H9 (cell line): ENCODE measurements at regions not wholly inside any gene's neighbourhood (a gene's known extent, or its start where the extent isn't known, plus 50 kb on each side); places are given as distances from the start of the nearest gene placed in this dataset.

Experiments used
- DNase-seq: peaks from one replicate; pipeline ENCODE4 v3.0.0-alpha.2; 2017
- H2AFZ ChIP-seq: one replicate; pipeline ENCODE4 v1.6.1; 2013; ENCODE audit warnings: mild to moderate bottlenecking, low read length, control low read depth, moderate library complexity
- H2AK5ac ChIP-seq: 2 replicates; pipeline ENCODE4 v1.6.1; 2013; ENCODE audit warnings: low read length, control low read depth, mixed read lengths; ENCODE audit not compliant: insufficient read length
- H2BK120ac ChIP-seq: one replicate; pipeline ENCODE4 v1.6.1; 2013; ENCODE audit warnings: low read depth, mild to moderate bottlenecking, low read length, control low read depth, inconsistent platforms; ENCODE audit not compliant: poor library complexity, severe bottlenecking
- H2BK12ac ChIP-seq: 2 replicates; pipeline ENCODE4 v1.6.1; 2013; ENCODE audit warnings: low read length, control low read depth, mixed read lengths, low read depth; ENCODE audit not compliant: insufficient read length
- H2BK15ac ChIP-seq: 2 replicates; pipeline ENCODE4 v1.6.1; 2013; ENCODE audit warnings: low read depth, low read length, control low read depth
- H2BK20ac ChIP-seq: one replicate; pipeline ENCODE4 v1.6.1; 2013; ENCODE audit warnings: low read depth, mild to moderate bottlenecking, low read length, control low read depth, inconsistent platforms; ENCODE audit not compliant: poor library complexity, severe bottlenecking
- H2BK5ac ChIP-seq: 2 replicates; pipeline ENCODE4 v1.6.1; 2013; ENCODE audit warnings: low read length, control low read depth, mixed read lengths; ENCODE audit not compliant: insufficient read length
- H3K14ac ChIP-seq: 2 replicates; pipeline ENCODE4 v1.6.1; 2013; ENCODE audit warnings: low read length, control low read depth; ENCODE audit not compliant: insufficient read depth
- H3K18ac ChIP-seq: 2 replicates; pipeline ENCODE4 v1.6.1; 2013; ENCODE audit warnings: low read depth, mild to moderate bottlenecking, mixed read lengths, low read length, control low read depth; ENCODE audit not compliant: insufficient read length
- H3K23ac ChIP-seq: 2 replicates; pipeline ENCODE4 v1.6.1; 2013; ENCODE audit warnings: low read length, control low read depth, mixed read lengths, low read depth; ENCODE audit not compliant: insufficient read length
- H3K23me2 ChIP-seq: 2 replicates; pipeline ENCODE4 v1.6.1; 2013; ENCODE audit warnings: low read depth, mild to moderate bottlenecking, mixed read lengths, low read length, control low read depth; ENCODE audit not compliant: insufficient read length, poor library complexity, severe bottlenecking
- H3K27ac ChIP-seq: 2 replicates; pipeline ENCODE4 v1.5.1; 2013; ENCODE audit warnings: low read length, control low read depth, mixed read lengths, low read depth; ENCODE audit not compliant: insufficient read length
- H3K27me3 ChIP-seq: 2 replicates; pipeline ENCODE4 v1.6.1; 2013; ENCODE audit warnings: low read length, control low read depth, inconsistent platforms; ENCODE audit not compliant: insufficient read depth
- H3K4ac ChIP-seq: 2 replicates; pipeline ENCODE4 v1.6.1; 2013; ENCODE audit warnings: low read depth, mild to moderate bottlenecking, control low read depth, inconsistent platforms, low read length, moderate library complexity
- H3K4me1 ChIP-seq: 2 replicates; pipeline ENCODE4 v1.6.1; 2013; ENCODE audit warnings: low read length, control low read depth, inconsistent platforms; ENCODE audit not compliant: insufficient read depth
- H3K4me2 ChIP-seq: 2 replicates; pipeline ENCODE4 v1.6.1; 2013; ENCODE audit warnings: low read length, control low read depth, mixed read lengths; ENCODE audit not compliant: insufficient read length, insufficient read depth
- H3K56ac ChIP-seq: 2 replicates; pipeline ENCODE4 v1.6.1; 2013; ENCODE audit warnings: low read depth, mild to moderate bottlenecking, mixed read lengths, low read length, control low read depth; ENCODE audit not compliant: insufficient read length
- H3K79me1 ChIP-seq: 2 replicates; pipeline ENCODE4 v1.6.1; 2013; ENCODE audit warnings: low read depth, mild to moderate bottlenecking, moderate library complexity, low read length, control low read depth, inconsistent platforms; ENCODE audit not compliant: insufficient read depth, poor library complexity, severe bottlenecking
- H3K79me2 ChIP-seq: 2 replicates; pipeline ENCODE4 v1.6.1; 2013; ENCODE audit warnings: low read length, control low read depth, inconsistent platforms; ENCODE audit not compliant: insufficient read depth
- H3K9ac ChIP-seq: 2 replicates; pipeline ENCODE4 v1.6.1; 2013; ENCODE audit warnings: low read length, control low read depth, mixed read lengths; ENCODE audit not compliant: insufficient read length; ENCODE audit errors: extremely low read depth
- H3K9me3 ChIP-seq: one replicate; pipeline ENCODE4 v1.6.1; 2013; ENCODE audit warnings: low read depth, low read length, inconsistent platforms; ENCODE audit not compliant: control insufficient read depth
- H3T11ph ChIP-seq: one replicate; pipeline ENCODE4 v1.6.1; 2013; ENCODE audit warnings: mild to moderate bottlenecking, low read length, control low read depth, inconsistent platforms
- H4K20me1 ChIP-seq: one replicate; pipeline ENCODE4 v1.6.1; 2013; ENCODE audit not compliant: control insufficient read depth, insufficient read length, insufficient read depth
- H4K5ac ChIP-seq: 2 replicates; pipeline ENCODE4 v1.6.1; 2013; ENCODE audit warnings: low read depth, mild to moderate bottlenecking, mixed read lengths, low read length, control low read depth; ENCODE audit not compliant: insufficient read length
- H4K8ac ChIP-seq: replicated peaks from 2 replicates; pipeline ENCODE4 v1.6.1; 2013; ENCODE audit warnings: low read length, control low read depth, mixed read lengths, low read depth; ENCODE audit not compliant: insufficient read length
- H4K91ac ChIP-seq: 2 replicates; pipeline ENCODE4 v1.6.1; 2013; ENCODE audit warnings: low read depth, mild to moderate bottlenecking, moderate library complexity, mixed read lengths, low read length, control low read depth; ENCODE audit not compliant: insufficient read length
- H3K27ac Mint-ChIP-seq, 3 experiments: 2 replicates in 2 of 3; 3 replicates in 1 of 3; pipeline ENCODE4 v1.8.0; 2020 to 2021; ENCODE audit warnings: mixed read lengths in 3 of 3, mild to moderate bottlenecking in 1 of 3, moderate library complexity in 1 of 3
- H3K27me3 Mint-ChIP-seq: 2 replicates; pipeline ENCODE4 v1.8.0; 2021; ENCODE audit warnings: low read depth, mild to moderate bottlenecking, moderate library complexity, mixed read lengths
- H3K36me3 Mint-ChIP-seq, 3 experiments: 2 replicates in 2 of 3; 3 replicates in 1 of 3; pipeline ENCODE4 v1.8.0; 2020 to 2021; ENCODE audit warnings: low read depth in 3 of 3, mixed read lengths in 3 of 3; ENCODE audit not compliant: insufficient read depth in 1 of 3
- H3K4me1 Mint-ChIP-seq, 2 experiments: 2 replicates each; pipeline ENCODE4 v1.8.0; 2020; ENCODE audit warnings: mixed read lengths in 2 of 2
- H3K4me3 Mint-ChIP-seq, 2 experiments: 2 replicates in 1 of 2; 3 replicates in 1 of 2; pipeline ENCODE4 v1.8.0; 2020 to 2021; ENCODE audit warnings: mild to moderate bottlenecking in 2 of 2, mixed read lengths in 2 of 2, moderate library complexity in 1 of 2
- H3K9me3 Mint-ChIP-seq, 2 experiments: 2 replicates in 1 of 2; 3 replicates in 1 of 2; pipeline ENCODE4 v1.8.0; 2020; ENCODE audit warnings: mild to moderate bottlenecking in 2 of 2, mixed read lengths in 2 of 2, moderate library complexity in 1 of 2
- WGBS: extraction: QIAGEN DNeasy Blood & Tissue Kit; methylation state at CpG from one replicate; pipeline ENCODE4 v1.1.7; 2013; ENCODE audit warnings: missing lambda C conversion rate, low lambda C conversion rate, mixed read lengths; ENCODE audit not compliant: insufficient read length; ENCODE audit errors: extremely low coverage; 5-methylcytosine and 5-hydroxymethylcytosine counted together
- TF ChIP-seq, protein P1 (sequence below): fragments of 200-600 bp; sonication (generic); conservative IDR thresholded peaks from 3 replicates; pipeline ENCODE4 v1.8.0; 2021; ENCODE audit warnings: antibody characterized with exemption, mild to moderate bottlenecking

DNA sequence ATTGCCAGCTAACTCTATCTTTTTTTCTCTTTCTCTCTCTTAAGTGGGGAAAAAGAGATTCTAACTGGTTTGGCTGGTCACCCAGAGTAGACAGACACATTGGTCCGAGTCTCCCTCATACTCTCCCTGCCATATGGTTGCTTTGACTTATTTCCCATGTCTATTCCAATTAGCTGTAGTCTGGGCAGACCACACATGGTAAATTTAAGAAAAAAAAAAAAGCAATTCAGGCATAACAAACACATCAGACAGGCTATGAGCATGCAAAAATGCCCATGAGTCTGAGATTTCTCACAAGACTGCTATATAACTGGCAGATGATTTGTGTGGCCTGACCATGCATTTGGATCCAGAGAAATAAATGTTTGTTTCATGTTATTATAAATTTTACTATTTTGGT lies 110.2 kb upstream of the FGF10 start:
- Histone ChIP-seq H2BK20ac (no peak overlapping the region), H3K27me3 (no peaks in the 10 kb centered on the region), H2AFZ (no peak overlapping the region), H3K79me2 (no peaks in the 10 kb centered on the region), H3K79me1 (no peaks in the 10 kb centered on the region), H3K23ac (no peak overlapping the region), H3K9me3 (no peaks in the 10 kb centered on the region), H3K4me2 (no peak overlapping the region), H4K5ac (no peak overlapping the region), H2BK5ac (no peak overlapping the region), H3K9ac (no peak overlapping the region), H2BK15ac (no peak overlapping the region), H3K27ac (no peak overlapping the region), H3K14ac (no peak overlapping the region), H3T11ph (no peak overlapping the region), H2BK120ac (no peak overlapping the region), H4K20me1 (no peaks in the 10 kb centered on the region), H3K56ac (no peak overlapping the region), H4K91ac (no peak overlapping the region), H2BK12ac (no peak overlapping the region), H2AK5ac (no peak overlapping the region), H3K18ac (no peak overlapping the region), H3K23me2 (no peaks in the 10 kb centered on the region), H3K4ac (no peak overlapping the region), H3K4me1 (no peaks in the 10 kb centered on the region), H4K8ac (no peak overlapping the region)
- Mint-ChIP-seq H3K27ac (no peak overlapping the region), H3K4me3 (no peak overlapping the region), H3K9me3 (peaks cover 0 to 2% of the 10 kb centered on the region in 2 experiments; a peak in 1 of 5 replicates), H3K36me3 (no peaks in the 10 kb centered on the region; a peak in 1 of 7 replicates), H3K4me1 (no peaks in the 10 kb centered on the region), H3K27me3 (no peaks in the 10 kb centered on the region)
- TF ChIP-seq, protein P1, sequence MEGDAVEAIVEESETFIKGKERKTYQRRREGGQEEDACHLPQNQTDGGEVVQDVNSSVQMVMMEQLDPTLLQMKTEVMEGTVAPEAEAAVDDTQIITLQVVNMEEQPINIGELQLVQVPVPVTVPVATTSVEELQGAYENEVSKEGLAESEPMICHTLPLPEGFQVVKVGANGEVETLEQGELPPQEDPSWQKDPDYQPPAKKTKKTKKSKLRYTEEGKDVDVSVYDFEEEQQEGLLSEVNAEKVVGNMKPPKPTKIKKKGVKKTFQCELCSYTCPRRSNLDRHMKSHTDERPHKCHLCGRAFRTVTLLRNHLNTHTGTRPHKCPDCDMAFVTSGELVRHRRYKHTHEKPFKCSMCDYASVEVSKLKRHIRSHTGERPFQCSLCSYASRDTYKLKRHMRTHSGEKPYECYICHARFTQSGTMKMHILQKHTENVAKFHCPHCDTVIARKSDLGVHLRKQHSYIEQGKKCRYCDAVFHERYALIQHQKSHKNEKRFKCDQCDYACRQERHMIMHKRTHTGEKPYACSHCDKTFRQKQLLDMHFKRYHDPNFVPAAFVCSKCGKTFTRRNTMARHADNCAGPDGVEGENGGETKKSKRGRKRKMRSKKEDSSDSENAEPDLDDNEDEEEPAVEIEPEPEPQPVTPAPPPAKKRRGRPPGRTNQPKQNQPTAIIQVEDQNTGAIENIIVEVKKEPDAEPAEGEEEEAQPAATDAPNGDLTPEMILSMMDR, result no peak
- WGBS, result no CpG with 5 or more reads among the region's 1 CpG
- no peak for DNase-seq
